ENCODE measurements at regions not wholly inside any gene's neighbourhood (a gene's known extent, or its start where the extent isn't known, plus 50 kb on each side); places are given as distances from the start of the nearest gene placed in this dataset.

DNA sequence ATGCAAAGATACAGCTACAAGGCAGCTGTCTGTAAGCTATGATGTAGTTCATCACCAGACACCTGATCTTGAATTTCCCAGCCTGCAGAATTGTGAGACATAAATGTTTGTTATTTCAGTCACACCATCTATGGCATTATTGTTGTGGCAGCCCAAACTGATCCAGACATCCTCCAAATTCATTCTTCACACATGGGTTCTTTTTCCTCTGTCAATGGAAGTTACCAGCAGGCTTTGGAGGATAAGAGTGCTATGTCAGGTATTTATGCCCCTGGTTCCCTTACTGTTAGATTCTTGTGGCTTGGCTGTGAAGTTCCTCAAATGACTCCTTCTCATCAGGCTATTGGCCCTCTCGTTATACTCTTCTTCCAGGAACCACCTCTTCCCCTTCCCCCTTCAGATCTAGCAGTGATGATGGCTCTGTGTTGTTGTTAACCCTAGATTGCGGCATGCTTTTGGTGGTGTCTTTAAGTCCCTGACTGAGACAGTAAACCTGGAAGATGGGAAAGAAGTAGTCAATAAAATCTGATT, 91.0 kb upstream of the CHMP2B start:
- Histone ChIP-seq H3K36me3 (ENCODE audit: control insufficient read depth, insufficient read depth, low read length, severe bottlenecking) (no peaks in the 10 kb centered on the region), H3K4me3 (ENCODE audit: low read length) (no peak overlapping the region), H3K9ac (ENCODE audit: low read length) (no peak overlapping the region), H3K9me3 (ENCODE audit: control insufficient read depth, low read length) (peaks cover 14% of the 10 kb centered on the region), H3K27me3 (replicated peaks; ENCODE audit: control insufficient read depth, insufficient read depth, low read length) (no peaks in the 10 kb centered on the region), H3K4me1 (ENCODE audit: control insufficient read depth, insufficient read depth, low read length) (no peaks in the 10 kb centered on the region)
- no peak for DNase-seq (ENCODE audit: low read depth)

DNA sequence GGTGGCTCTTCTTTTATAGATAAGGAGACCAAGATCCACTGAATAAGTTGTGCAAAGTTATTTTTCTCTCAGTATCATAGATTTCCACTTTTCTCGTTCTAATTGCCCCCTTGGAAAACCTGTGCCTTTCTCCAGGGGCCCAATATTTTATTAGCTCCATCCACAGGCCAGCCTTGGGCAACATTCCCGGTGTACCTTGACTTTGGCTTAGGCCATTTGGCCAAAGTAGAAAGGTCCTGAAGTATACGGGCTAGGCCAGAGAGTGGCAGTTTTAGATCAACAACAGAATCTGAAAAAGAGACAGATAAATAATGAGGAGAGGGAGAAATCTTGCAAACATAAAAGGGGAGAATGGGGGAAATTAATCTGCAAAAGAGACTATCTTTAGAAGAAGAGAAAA, 91.7 kb upstream of the CHMP2B start:
- Histone ChIP-seq H3K4me3 (ENCODE audit: low read length) (no peak overlapping the region), H3K27me3 (replicated peaks; ENCODE audit: control insufficient read depth, insufficient read depth, low read length) (no peaks in the 10 kb centered on the region), H3K9me3 (ENCODE audit: control insufficient read depth, low read length) (peaks cover 7% of the 10 kb centered on the region), H3K36me3 (ENCODE audit: control insufficient read depth, insufficient read depth, low read length, severe bottlenecking) (no peaks in the 10 kb centered on the region), H3K9ac (ENCODE audit: low read length) (no peak overlapping the region), H3K4me1 (ENCODE audit: control insufficient read depth, insufficient read depth, low read length) (no peaks in the 10 kb centered on the region)
- no peak for DNase-seq (ENCODE audit: low read depth)

DNA sequence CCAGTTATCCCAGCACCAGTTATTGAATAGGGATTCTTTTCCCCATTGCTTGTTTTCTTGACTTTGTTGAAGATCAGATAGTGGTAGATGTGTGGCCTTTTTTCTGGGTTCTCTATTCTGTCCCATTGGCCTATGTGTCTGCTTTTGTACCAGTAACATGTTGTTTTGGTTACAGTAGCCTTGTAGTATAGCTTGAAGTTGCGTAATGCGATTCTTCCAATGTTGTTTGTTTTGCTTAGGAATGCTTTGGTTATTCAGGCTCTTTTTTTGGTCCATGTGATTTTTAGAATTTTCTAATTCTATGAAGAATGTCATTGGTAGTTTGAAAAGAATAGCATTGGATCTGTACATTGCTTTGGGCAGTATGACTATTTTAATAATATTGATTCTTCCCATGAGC, 94.3 kb upstream of the CHMP2B start:
- H3K9me3 ChIP-seq (ENCODE audit: control insufficient read depth, low read length) = no peaks in the 10 kb centered on the region

DNA sequence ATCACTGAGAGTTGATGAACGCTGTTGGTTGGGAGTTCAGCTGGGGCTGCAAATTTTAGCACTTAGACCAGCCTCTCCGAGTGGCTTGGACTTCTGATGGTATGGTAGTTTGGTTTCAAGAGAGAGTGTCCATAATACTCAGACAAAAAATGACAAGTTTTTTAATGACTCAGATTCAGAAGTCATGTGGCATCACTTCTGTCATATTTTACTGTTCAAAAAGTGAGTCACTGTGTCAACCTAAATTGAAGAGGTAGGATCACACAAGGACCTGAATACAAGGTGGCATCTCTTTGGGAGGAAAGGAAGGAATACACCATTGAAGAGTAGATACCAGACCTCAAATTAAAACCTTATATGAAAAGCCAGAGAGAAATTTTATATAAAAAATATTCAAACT, 99.1 kb upstream of the CHMP2B start:
- Histone ChIP-seq H3K9me3 (ENCODE audit: control insufficient read depth, low read length) (no peaks in the 10 kb centered on the region), H3K27me3 (replicated peaks; ENCODE audit: control insufficient read depth, insufficient read depth, low read length) (no peaks in the 10 kb centered on the region), H3K36me3 (ENCODE audit: control insufficient read depth, insufficient read depth, low read length, severe bottlenecking) (no peaks in the 10 kb centered on the region), H3K4me3 (ENCODE audit: low read length) (no peak overlapping the region), H3K9ac (ENCODE audit: low read length) (no peak overlapping the region), H3K4me1 (ENCODE audit: control insufficient read depth, insufficient read depth, low read length) (no peaks in the 10 kb centered on the region)
- no peak for DNase-seq (ENCODE audit: low read depth)

More for the DNA sequence above, 94.3 kb upstream of the CHMP2B start:
- no peaks in the 10 kb centered on the region for H3K4me1 ChIP-seq (ENCODE audit: control insufficient read depth, insufficient read depth, low read length)
- H3K27me3 ChIP-seq (replicated peaks; ENCODE audit: control insufficient read depth, insufficient read depth, low read length) = no peaks in the 10 kb centered on the region
- no peak overlapping the region for H3K4me3 ChIP-seq (ENCODE audit: low read length)
- no peaks in the 10 kb centered on the region for H3K36me3 ChIP-seq (ENCODE audit: control insufficient read depth, insufficient read depth, low read length, severe bottlenecking)
- no peak overlapping the region for H3K9ac ChIP-seq (ENCODE audit: low read length)
- DNase-seq (ENCODE audit: low read depth) = peak; percentile 36

DNA sequence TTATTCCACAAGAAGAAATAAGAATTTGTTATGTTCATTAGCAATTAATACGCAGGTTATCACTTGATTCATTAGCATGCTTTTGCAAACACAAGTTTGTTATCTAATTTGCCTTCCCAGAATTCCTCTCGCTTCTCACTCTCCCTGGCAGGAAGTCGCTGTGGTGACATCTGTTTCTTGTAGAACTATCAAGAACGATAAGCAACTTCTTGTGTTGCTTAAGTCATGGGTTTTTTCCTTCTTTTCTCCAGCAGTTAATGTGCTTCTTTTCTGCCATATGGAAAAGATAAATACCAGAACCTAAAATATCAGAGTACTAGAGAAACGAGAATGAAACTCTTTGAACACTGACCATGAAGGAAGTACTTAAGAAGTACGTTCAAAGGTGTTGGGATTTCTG, 99.8 kb upstream of the CHMP2B start:
- H3K9me3 ChIP-seq (ENCODE audit: control insufficient read depth, low read length) = no peaks in the 10 kb centered on the region
- no peaks in the 10 kb centered on the region for H3K4me1 ChIP-seq (ENCODE audit: control insufficient read depth, insufficient read depth, low read length)
- peak overlapping the region; percentile 20 for H3K4me3 ChIP-seq (ENCODE audit: low read length)
- no peak overlapping the region for H3K9ac ChIP-seq (ENCODE audit: low read length)
- no peaks in the 10 kb centered on the region for H3K27me3 ChIP-seq (replicated peaks; ENCODE audit: control insufficient read depth, insufficient read depth, low read length)
- peak; percentile 37 for DNase-seq (ENCODE audit: low read depth)
- H3K36me3 ChIP-seq (ENCODE audit: control insufficient read depth, insufficient read depth, low read length, severe bottlenecking) = no peaks in the 10 kb centered on the region

DNA sequence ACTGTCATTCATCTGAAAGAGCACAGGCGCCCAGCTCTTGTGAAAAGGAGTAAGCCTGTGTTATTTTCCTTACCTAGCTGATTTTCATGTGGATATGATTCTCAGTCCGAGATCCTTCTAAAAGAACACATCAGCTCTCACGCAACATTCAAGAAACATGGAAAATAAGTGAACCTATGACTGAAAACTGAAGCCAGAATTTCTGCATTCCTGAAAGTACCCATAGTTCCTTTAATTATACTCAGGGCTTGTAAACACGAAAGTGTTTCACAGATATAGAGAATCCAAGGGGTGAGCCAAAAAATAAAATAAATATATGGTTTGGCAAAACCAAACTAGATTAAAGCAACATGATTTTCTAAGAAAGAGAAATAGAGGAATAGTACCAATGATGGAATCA, 100.8 kb upstream of the CHMP2B start:
- Histone ChIP-seq H3K9me3 (ENCODE audit: control insufficient read depth, low read length) (no peaks in the 10 kb centered on the region), H3K27me3 (replicated peaks; ENCODE audit: control insufficient read depth, insufficient read depth, low read length) (no peaks in the 10 kb centered on the region), H3K4me3 (ENCODE audit: low read length) (no peak overlapping the region), H3K36me3 (ENCODE audit: control insufficient read depth, insufficient read depth, low read length, severe bottlenecking) (no peaks in the 10 kb centered on the region), H3K9ac (ENCODE audit: low read length) (no peak overlapping the region), H3K4me1 (ENCODE audit: control insufficient read depth, insufficient read depth, low read length) (no peaks in the 10 kb centered on the region)
- DNase-seq (ENCODE audit: low read depth) = peak; percentile 30

DNA sequence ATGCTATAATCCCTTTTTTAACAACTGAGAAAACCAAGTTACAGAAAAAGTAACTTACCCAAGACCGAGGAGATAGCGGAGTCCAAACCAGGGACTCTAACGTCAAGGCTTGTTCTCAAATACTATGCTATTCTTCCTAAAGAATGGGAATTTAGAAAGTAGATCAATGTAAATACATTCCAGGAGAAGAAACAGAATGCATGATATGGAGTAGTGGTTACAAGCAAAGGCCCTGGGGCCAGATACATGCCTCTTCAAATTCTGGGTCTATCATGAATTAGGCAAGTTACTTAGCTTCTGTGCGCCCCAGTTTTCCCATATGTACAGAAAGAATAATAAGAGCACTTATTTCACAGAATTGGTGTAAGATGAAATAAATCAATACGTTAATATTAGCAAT, 102.0 kb upstream of the CHMP2B start:
- no peak overlapping the region for H3K4me3 ChIP-seq (ENCODE audit: low read length)
- no peak for DNase-seq (ENCODE audit: low read depth)

DNA sequence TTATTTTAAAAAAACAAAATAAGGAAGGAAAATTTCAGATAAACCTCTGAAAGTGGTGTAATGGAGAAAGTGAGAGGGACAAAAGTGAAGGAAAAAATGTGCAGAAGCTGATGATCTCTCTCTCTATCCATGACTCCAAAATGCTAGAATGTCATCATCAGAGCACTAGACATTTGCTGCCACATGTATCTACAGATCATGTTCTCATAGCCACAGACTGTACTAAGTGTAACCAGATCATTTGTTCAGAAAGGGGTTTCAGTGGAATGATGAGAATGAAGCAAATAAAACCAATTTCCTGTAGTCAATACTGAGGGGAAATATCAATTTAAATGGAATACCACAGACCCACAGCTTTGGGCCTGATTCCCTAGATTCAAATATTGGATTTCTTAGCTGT, 104.3 kb upstream of the CHMP2B start:
- no peak overlapping the region for H3K9ac ChIP-seq (ENCODE audit: low read length)
- H3K4me1 ChIP-seq (ENCODE audit: control insufficient read depth, insufficient read depth, low read length) = no peaks in the 10 kb centered on the region
- no peaks in the 10 kb centered on the region for H3K36me3 ChIP-seq (ENCODE audit: control insufficient read depth, insufficient read depth, low read length, severe bottlenecking)
- no peak overlapping the region for H3K4me3 ChIP-seq (ENCODE audit: low read length)
- H3K9me3 ChIP-seq (ENCODE audit: control insufficient read depth, low read length) = no peaks in the 10 kb centered on the region
- DNase-seq (ENCODE audit: low read depth) = no peak
- no peaks in the 10 kb centered on the region for H3K27me3 ChIP-seq (replicated peaks; ENCODE audit: control insufficient read depth, insufficient read depth, low read length)

More for the DNA sequence above, 102.0 kb upstream of the CHMP2B start:
- no peak overlapping the region for H3K9ac ChIP-seq (ENCODE audit: low read length)
- no peaks in the 10 kb centered on the region for H3K9me3 ChIP-seq (ENCODE audit: control insufficient read depth, low read length)
- H3K36me3 ChIP-seq (ENCODE audit: control insufficient read depth, insufficient read depth, low read length, severe bottlenecking) = no peaks in the 10 kb centered on the region
- no peaks in the 10 kb centered on the region for H3K27me3 ChIP-seq (replicated peaks; ENCODE audit: control insufficient read depth, insufficient read depth, low read length)
- no peaks in the 10 kb centered on the region for H3K4me1 ChIP-seq (ENCODE audit: control insufficient read depth, insufficient read depth, low read length)

DNA sequence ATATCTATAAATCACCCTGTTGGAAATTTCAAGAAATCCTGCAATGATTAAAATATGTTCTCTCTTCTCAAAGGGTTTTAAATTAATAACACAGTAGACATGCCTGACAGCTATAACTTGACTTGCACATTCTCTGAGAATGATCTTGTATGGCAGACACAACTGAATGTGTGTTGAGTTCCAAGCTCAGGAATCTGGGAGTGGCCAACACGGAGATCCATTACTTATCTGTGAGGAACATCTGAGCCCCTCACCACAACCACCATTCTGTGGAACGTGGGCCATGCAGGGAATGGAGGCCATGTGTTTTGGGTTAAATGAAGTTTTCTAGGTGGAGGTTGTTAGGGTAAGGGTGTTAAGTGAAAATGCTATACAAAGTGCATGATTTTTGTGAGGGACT, 105.3 kb upstream of the CHMP2B start:
- Histone ChIP-seq H3K27me3 (replicated peaks; ENCODE audit: control insufficient read depth, insufficient read depth, low read length) (no peaks in the 10 kb centered on the region), H3K9me3 (ENCODE audit: control insufficient read depth, low read length) (no peaks in the 10 kb centered on the region), H3K9ac (ENCODE audit: low read length) (no peak overlapping the region), H3K4me1 (ENCODE audit: control insufficient read depth, insufficient read depth, low read length) (no peaks in the 10 kb centered on the region), H3K36me3 (ENCODE audit: control insufficient read depth, insufficient read depth, low read length, severe bottlenecking) (no peaks in the 10 kb centered on the region), H3K4me3 (ENCODE audit: low read length) (no peak overlapping the region)
- DNase-seq (ENCODE audit: low read depth) = no peak

DNA sequence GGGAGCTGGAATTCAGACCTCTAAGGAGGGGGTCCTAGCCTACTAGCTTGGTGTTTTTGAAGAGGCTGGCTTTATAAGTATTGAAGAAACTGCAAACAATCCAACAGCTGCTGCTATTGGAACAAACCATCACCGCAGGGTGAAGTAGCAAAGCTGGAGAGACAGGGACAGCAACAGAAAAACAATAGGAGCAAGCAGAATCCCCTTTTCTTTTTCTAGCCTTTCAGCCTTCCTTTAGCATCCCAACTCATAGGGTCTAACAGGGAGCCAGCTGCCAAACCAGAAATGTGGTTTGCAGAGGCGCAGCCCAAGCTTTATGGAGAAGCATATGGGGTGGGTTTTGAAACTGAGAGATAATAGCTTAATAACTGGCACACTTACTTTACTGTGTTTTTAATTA, 106.2 kb upstream of the CHMP2B start:
- no peaks in the 10 kb centered on the region for H3K36me3 ChIP-seq (ENCODE audit: control insufficient read depth, insufficient read depth, low read length, severe bottlenecking)
- H3K4me1 ChIP-seq (ENCODE audit: control insufficient read depth, insufficient read depth, low read length) = no peaks in the 10 kb centered on the region
- no peak overlapping the region for H3K9ac ChIP-seq (ENCODE audit: low read length)
- no peaks in the 10 kb centered on the region for H3K27me3 ChIP-seq (replicated peaks; ENCODE audit: control insufficient read depth, insufficient read depth, low read length)
- no peak overlapping the region for H3K4me3 ChIP-seq (ENCODE audit: low read length)
- no peaks in the 10 kb centered on the region for H3K9me3 ChIP-seq (ENCODE audit: control insufficient read depth, low read length)
- no peak for DNase-seq (ENCODE audit: low read depth)

DNA sequence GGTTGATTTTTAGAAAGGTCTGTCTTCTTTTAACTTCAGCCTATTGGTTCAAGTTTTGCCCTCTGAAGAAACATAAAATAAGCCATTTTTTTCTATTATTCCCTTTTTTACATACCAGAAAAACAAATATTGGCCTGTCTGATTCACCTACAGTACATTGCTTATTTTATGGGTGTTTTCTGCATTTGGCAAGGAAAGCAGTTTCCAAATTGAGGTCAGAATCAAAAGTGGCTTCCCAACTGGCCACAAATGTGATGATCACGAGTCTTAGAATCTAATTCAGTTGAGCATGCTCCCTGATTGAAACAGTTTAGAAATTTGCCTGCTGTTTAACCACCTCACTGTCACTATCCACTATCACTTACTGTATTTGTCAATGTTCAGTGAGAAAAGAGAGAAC, 106.9 kb upstream of the CHMP2B start:
- no peak for DNase-seq (ENCODE audit: low read depth)
- Histone ChIP-seq H3K36me3 (ENCODE audit: control insufficient read depth, insufficient read depth, low read length, severe bottlenecking) (no peaks in the 10 kb centered on the region), H3K4me3 (ENCODE audit: low read length) (no peak overlapping the region), H3K9ac (ENCODE audit: low read length) (no peak overlapping the region), H3K4me1 (ENCODE audit: control insufficient read depth, insufficient read depth, low read length) (no peaks in the 10 kb centered on the region), H3K9me3 (ENCODE audit: control insufficient read depth, low read length) (no peaks in the 10 kb centered on the region), H3K27me3 (replicated peaks; ENCODE audit: control insufficient read depth, insufficient read depth, low read length) (no peaks in the 10 kb centered on the region)

DNA sequence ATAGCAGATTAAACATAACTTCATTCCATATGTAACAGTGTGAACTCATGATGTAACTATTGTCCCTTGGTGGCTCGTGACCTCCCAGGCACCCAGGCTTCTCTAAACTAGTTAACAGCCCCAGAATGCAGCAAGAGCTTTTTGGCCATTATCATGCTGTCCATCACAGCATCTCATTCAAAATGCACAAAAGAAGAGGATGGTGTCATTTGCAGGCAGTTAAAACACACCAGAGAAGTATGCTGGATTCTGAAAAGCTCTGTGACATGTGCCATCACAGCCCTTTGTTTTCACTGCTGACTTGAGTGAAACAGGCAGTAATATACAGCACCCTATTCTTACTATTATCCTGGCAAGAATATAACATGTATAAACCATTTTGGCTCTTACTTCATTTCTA, 117.6 kb upstream of the CHMP2B start:
- no peak for DNase-seq (ENCODE audit: low read depth)
- Histone ChIP-seq H3K4me3 (ENCODE audit: low read length) (no peak overlapping the region), H3K9me3 (ENCODE audit: control insufficient read depth, low read length) (no peaks in the 10 kb centered on the region), H3K9ac (ENCODE audit: low read length) (no peak overlapping the region), H3K27me3 (replicated peaks; ENCODE audit: control insufficient read depth, insufficient read depth, low read length) (no peaks in the 10 kb centered on the region), H3K4me1 (ENCODE audit: control insufficient read depth, insufficient read depth, low read length) (no peaks in the 10 kb centered on the region), H3K36me3 (ENCODE audit: control insufficient read depth, insufficient read depth, low read length, severe bottlenecking) (no peaks in the 10 kb centered on the region)

Measured in adipocyte (in vitro differentiated cells).